Testis (tissue), 2 donors: ENCODE measurements at regions not wholly inside any gene's neighbourhood (a gene's known extent, or its start where the extent isn't known, plus 50 kb on each side); places are given as distances from the start of the nearest gene placed in this dataset.

Experiments used
- DNase-seq: peaks from one replicate; pipeline ENCODE4 v3.0.0-alpha.2; 2019
- H3K27ac ChIP-seq, 2 donors: fragments of 200-600 bp; sonication (generic); one replicate each; pipeline ENCODE4 v1.5.1; 2019
- H3K27me3 ChIP-seq: fragments of 200-600 bp; sonication (generic); one replicate; pipeline ENCODE4 v1.5.1; 2019
- H3K36me3 ChIP-seq: fragments of 200-600 bp; sonication (generic); one replicate; pipeline ENCODE4 v1.5.1; 2017; ENCODE audit warnings: low read depth; ENCODE audit errors: missing control alignments
- H3K4me1 ChIP-seq: fragments of 200-600 bp; sonication (generic); one replicate; pipeline ENCODE4 v1.5.1; 2019
- H3K4me3 ChIP-seq, 2 donors: fragments of 200-600 bp; sonication (generic); one replicate each; pipeline ENCODE4 v1.5.1; 2017 to 2019
- H3K9me3 ChIP-seq: fragments of 200-600 bp; sonication (generic); one replicate; pipeline ENCODE4 v1.5.1; 2017
- CTCF ChIP-seq, 3 experiments: fragments of 450-650 bp in 2 of 3; fragments of 200-600 bp in 1 of 3; sonication (generic) in 1 of 3; IDR thresholded peaks; one replicate each; pipeline ENCODE4 v1.5.1; 2016 to 2019; ENCODE audit warnings: antibody characterized with exemption in 3 of 3, mild to moderate bottlenecking in 2 of 3, moderate library complexity in 1 of 3
- POLR2A ChIP-seq: fragments of 450-650 bp; IDR thresholded peaks from one replicate; pipeline ENCODE4 v1.6.1; 2017; ENCODE audit warnings: antibody characterized with exemption, mild to moderate bottlenecking, moderate library complexity
- WGBS, 2 donors: methylation state at CpG; one replicate each; pipeline ENCODE4 v1.1.5; 2018; 5-methylcytosine and 5-hydroxymethylcytosine counted together
- intact Hi-C: fragments of 100-400 bp; cut with DNase I; formaldehyde crosslinking; loops from one replicate; pipeline ENCODE4 v1.15.1; 2023; ENCODE audit warnings: low total_unique reads

DNA sequence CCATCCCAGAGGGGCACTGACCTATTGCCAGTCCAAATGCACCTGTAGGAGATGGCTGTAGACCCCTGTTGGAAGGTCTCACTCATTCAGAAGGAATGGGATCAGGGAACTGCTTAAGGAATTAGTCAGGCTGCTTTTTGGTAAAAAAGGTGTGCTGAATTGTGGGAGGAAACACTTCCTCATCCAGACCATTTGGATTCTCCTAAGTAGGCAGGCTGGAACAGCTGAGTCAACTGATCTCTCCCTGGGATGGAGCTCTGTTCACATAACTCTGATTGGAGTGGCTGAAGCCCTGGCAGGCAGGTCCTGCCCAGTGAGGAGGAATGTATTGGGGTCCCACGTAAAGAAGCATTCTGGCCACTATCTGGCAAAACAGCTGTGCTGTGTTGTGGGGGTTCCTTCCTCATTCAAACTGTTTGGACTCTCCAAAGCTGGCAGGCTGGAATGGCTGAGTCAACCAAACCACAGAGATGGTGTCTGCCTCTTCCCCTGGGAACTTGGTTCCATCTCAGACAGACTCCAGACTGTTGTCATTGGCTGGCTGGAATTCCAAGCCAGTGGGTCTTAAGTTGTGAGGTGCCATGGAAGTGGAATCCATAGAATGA is 70.7 kb upstream of the PDC start:
- Histone ChIP-seq H3K4me1 (no peaks in the 10 kb centered on the region), H3K9me3 (no peaks in the 10 kb centered on the region), H3K4me3 (no peak overlapping the region), H3K27me3 (no peaks in the 10 kb centered on the region), H3K36me3 (no peaks in the 10 kb centered on the region), H3K27ac (no peak overlapping the region)
- no peak for DNase-seq
- WGBS, 2 donors, result 92 to 100% methylated on average over 1 of the region's 1 CpG
- intact Hi-C loops, result no loop called here
- no peak for TF ChIP-seq POLR2A
- no peak for TF ChIP-seq CTCF (IDR thresholded peaks at IDR 0.05)

- no peak for DNase-seq
Measured at GRCh38 chr1:186530109-186530508, 69.2 kb upstream of the PDC start.

DNA sequence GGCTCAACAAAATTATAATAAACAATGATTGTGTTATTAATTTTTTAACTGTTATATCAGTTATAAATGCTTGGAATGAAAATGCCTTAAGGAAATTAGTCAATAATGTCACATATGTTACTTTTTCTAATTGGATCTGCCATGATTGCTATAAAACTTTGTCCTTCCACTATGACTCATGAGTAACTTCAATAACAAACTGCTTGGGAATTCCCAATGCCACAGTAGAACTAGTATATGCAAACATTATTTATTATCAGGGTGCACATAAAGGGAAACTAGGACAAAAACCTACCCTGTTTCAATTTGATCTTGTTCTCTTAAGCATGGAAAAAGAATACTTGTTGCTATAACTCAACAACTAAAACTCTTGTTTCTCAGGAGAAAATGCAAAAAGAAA is 59.1 kb upstream of the PDC start:
- no peaks in the 10 kb centered on the region for H3K27me3 ChIP-seq
- intact Hi-C loops, result no loop called here
- no peak overlapping the region for H3K4me3 ChIP-seq
- no peaks in the 10 kb centered on the region for H3K4me1 ChIP-seq
- no peaks in the 10 kb centered on the region for H3K9me3 ChIP-seq
- TF ChIP-seq CTCF (IDR thresholded peaks at IDR 0.05), result no peak
- no peak for DNase-seq
- H3K27ac ChIP-seq, result no peak overlapping the region
- H3K36me3 ChIP-seq, result no peaks in the 10 kb centered on the region

More at GRCh38 chr1:186530109-186530508, 69.2 kb upstream of the PDC start:
- H3K36me3 ChIP-seq, result no peaks in the 10 kb centered on the region
- no peak overlapping the region for H3K27ac ChIP-seq
- no peaks in the 10 kb centered on the region for H3K9me3 ChIP-seq
- H3K4me1 ChIP-seq, result no peaks in the 10 kb centered on the region
- intact Hi-C loops, result no loop called here
- H3K4me3 ChIP-seq, result no peak overlapping the region
- 84 to 89% methylated on average over 2 of the region's 2 CpGs for WGBS, 2 donors
- no peaks in the 10 kb centered on the region for H3K27me3 ChIP-seq
- no peak for TF ChIP-seq POLR2A
- no peak for TF ChIP-seq CTCF (IDR thresholded peaks at IDR 0.05)

DNA sequence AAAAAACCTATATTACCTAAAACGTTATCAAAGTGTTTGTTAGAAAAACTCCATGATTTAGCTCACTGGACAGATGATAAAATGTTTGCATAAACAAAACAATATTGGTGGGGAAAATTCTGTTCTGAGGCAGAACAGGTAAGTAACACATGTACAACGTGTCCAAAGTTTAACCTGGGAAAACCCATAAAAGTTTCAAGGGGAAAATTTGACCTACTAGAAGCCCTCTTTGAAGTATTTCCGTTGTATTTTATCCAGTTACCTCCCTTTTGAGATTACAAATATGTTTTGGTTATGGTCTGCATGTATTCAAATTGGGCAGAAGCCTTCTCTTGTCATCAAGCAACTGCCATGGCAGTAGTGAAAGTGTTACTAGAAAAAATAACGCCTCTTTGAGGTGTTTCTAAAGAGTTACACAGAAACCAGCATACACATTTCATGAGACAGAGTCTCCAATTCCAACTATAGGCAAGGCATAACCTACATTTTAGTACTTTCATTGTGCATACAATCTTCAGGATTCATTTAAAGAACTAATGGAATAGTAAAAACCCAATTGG is 58.0 kb upstream of the PDC start:
- TF ChIP-seq CTCF (IDR thresholded peaks at IDR 0.05), result no peak
- no peak for TF ChIP-seq POLR2A
- no peaks in the 10 kb centered on the region for H3K4me1 ChIP-seq
- H3K9me3 ChIP-seq, result no peaks in the 10 kb centered on the region
- no peaks in the 10 kb centered on the region for H3K36me3 ChIP-seq
- intact Hi-C loops, result no loop called here
- H3K27me3 ChIP-seq, result no peaks in the 10 kb centered on the region
- no peak for DNase-seq
- WGBS, 2 donors, result 74 to 79% methylated on average over 4 of the region's 4 CpGs
- no peak overlapping the region for H3K4me3 ChIP-seq
- no peak overlapping the region for H3K27ac ChIP-seq

GRCh38 chr1:186518395-186518794 is 57.5 kb upstream of the PDC start:
- no peaks in the 10 kb centered on the region for H3K4me1 ChIP-seq
- H3K4me3 ChIP-seq, result no peak overlapping the region
- TF ChIP-seq POLR2A (no peak), CTCF (IDR thresholded peaks at IDR 0.05) (no peak)
- H3K27ac ChIP-seq, result no peak overlapping the region
- H3K9me3 ChIP-seq, result no peaks in the 10 kb centered on the region
- intact Hi-C loops, result no loop called here
- no peaks in the 10 kb centered on the region for H3K36me3 ChIP-seq
- DNase-seq, result no peak
- H3K27me3 ChIP-seq, result no peaks in the 10 kb centered on the region
